HepG2 (cell line): ENCODE measurements at regions not wholly inside any gene's neighbourhood (a gene's known extent, or its start where the extent isn't known, plus 50 kb on each side); places are given as distances from the start of the nearest gene placed in this dataset.

Experiments used
- ATAC-seq: fragments of 200-7000 bp; cut with Tn5 transposase; 3 replicates; pipeline ENCODE4 v1.9.1; 2020; ENCODE audit warnings: mild to moderate bottlenecking, moderate library complexity
- BruUV-seq: library from RNA; stranded (reverse); fragments of 400-500 nt; replicated peaks from 2 replicates; lab custom pipeline; 2021; lab: Mats Ljungman, UMichigan
- CTCF ChIA-PET: fragments of 300-600 bp; formaldehyde crosslinking; extraction: SDS; loops from one replicate; lab custom pipeline; 2021; ENCODE audit warnings: low total read pairs, inconsistent platforms, low intra/inter-chr PET ratio; lab: Yijun Ruan, JAX
- POLR2A ChIA-PET: fragments of 350-600 bp; sonication (Branson Sonifier 250); formaldehyde crosslinking; loops from one replicate; lab custom pipeline; 2020; ENCODE audit warnings: antibody characterized with exemption, inconsistent platforms; lab: Yijun Ruan, JAX
- DNase-seq: peaks from one replicate; pipeline ENCODE4 v3.0.0-alpha.2; 2015; ENCODE audit warnings: low spot score
- FAIRE-seq: peaks from 3 replicates; lab custom pipeline; 2011; peaks lifted over from hg19 to GRCh38; lab: Jason Lieb, UNC
- H2AFZ ChIP-seq: one replicate; pipeline ENCODE4 v1.6.1; 2011; ENCODE audit warnings: low read length, inconsistent platforms
- H3K27ac ChIP-seq: fragments of 300-600 bp; 3 replicates; pipeline ENCODE4 v1.8.0; 2011; ENCODE audit warnings: mixed run types, mild to moderate bottlenecking, mixed read lengths, low read length, inconsistent platforms; ENCODE audit not compliant: insufficient read depth; ENCODE audit errors: extremely low read length
- H3K27me3 ChIP-seq, 2 experiments: fragments of 200-600 bp in 1 of 2; 2 replicates in 1 of 2; 3 replicates in 1 of 2; pipeline versions ENCODE4 v1.6.0 to v1.8.0; 2011; ENCODE audit warnings: low read length in 2 of 2, mild to moderate bottlenecking in 2 of 2, moderate library complexity in 2 of 2, inconsistent platforms in 1 of 2; ENCODE audit not compliant: insufficient read depth in 2 of 2, control insufficient read depth in 1 of 2
- H3K36me3 ChIP-seq, 2 experiments: fragments of 200-600 bp in 1 of 2; replicated peaks in 1 of 2; 2 replicates in 1 of 2; 3 replicates in 1 of 2; pipeline versions ENCODE4 v1.5.1 to v1.8.0; 2011; ENCODE audit warnings: low read length in 2 of 2, inconsistent platforms in 1 of 2; ENCODE audit not compliant: insufficient read depth in 2 of 2, control insufficient read depth in 1 of 2
- H3K4me1 ChIP-seq: 2 replicates; pipeline ENCODE4 v1.5.1; 2012; ENCODE audit warnings: low read length, inconsistent platforms; ENCODE audit not compliant: insufficient read depth
- H3K4me2 ChIP-seq: 2 replicates; pipeline ENCODE4 v1.6.0; 2011; ENCODE audit warnings: low read depth, low read length, inconsistent platforms
- H3K4me3 ChIP-seq, 3 experiments: fragments of 200-600 bp in 1 of 3; sonication (generic), shearing (Covaris generic) in 1 of 3; replicated peaks in 1 of 3; 2 replicates each; pipeline ENCODE4 v1.5.1; 2011 to 2016; ENCODE audit warnings: low read length in 3 of 3, inconsistent platforms in 2 of 3, low read depth in 2 of 3, mild to moderate bottlenecking in 2 of 3, control low read depth in 1 of 3, mixed read lengths in 1 of 3; ENCODE audit not compliant: insufficient read depth in 1 of 3
- H3K79me2 ChIP-seq: one replicate; pipeline ENCODE4 v1.6.1; 2011; ENCODE audit warnings: low read length, inconsistent platforms; ENCODE audit not compliant: insufficient read depth
- H3K9ac ChIP-seq: 2 replicates; pipeline ENCODE4 v1.6.0; 2011; ENCODE audit warnings: mild to moderate bottlenecking, low read depth, low read length, inconsistent platforms; ENCODE audit not compliant: insufficient read depth
- H3K9me3 ChIP-seq: 2 replicates; pipeline ENCODE4 v1.5.1; 2012; ENCODE audit warnings: mild to moderate bottlenecking, low read length
- H4K20me1 ChIP-seq: 2 replicates; pipeline ENCODE4 v1.6.0; 2011; ENCODE audit warnings: inconsistent platforms, mild to moderate bottlenecking, low read length, moderate library complexity; ENCODE audit not compliant: insufficient read depth
- CENPX ChIP-seq: sonication (generic); formaldehyde crosslinking; IDR thresholded peaks from 2 replicates; pipeline ENCODE4 v1.9.0; 2021; ENCODE audit warnings: mild to moderate bottlenecking, missing genetic modification reagents, moderate library complexity
- CHD2 ChIP-seq: IDR thresholded peaks from 2 replicates; pipeline ENCODE4 v1.6.1; 2011; ENCODE audit warnings: low read depth, low read length, improper control_type of control experiment
- FOXA1 ChIP-seq, 2 experiments: fragments of 450-650 bp in 1 of 2; sonication (generic) in 1 of 2; formaldehyde crosslinking in 1 of 2; IDR thresholded peaks; 2 replicates each; pipeline versions ENCODE4 v1.4.0 to v1.6.1; 2016 to 2020; ENCODE audit warnings: missing genetic modification reagents in 1 of 2
- NFRKB ChIP-seq: fragments of 450-650 bp; IDR thresholded peaks from 2 replicates; pipeline ENCODE4 v1.6.1; 2017
- NR1H2 ChIP-seq: sonication (generic); formaldehyde crosslinking; IDR thresholded peaks from 2 replicates; pipeline ENCODE4 v1.8.1; 2022; ENCODE audit warnings: low read depth, missing genetic modification reagents, borderline replicate concordance
- RXRA ChIP-seq: sonication (generic); formaldehyde crosslinking; IDR thresholded peaks from 2 replicates; pipeline ENCODE4 v1.5.1; 2020; ENCODE audit warnings: missing genetic modification reagents
- ZKSCAN8 ChIP-seq: IDR thresholded peaks from 2 replicates; pipeline ENCODE4 v1.6.1; 2016; ENCODE audit warnings: borderline replicate concordance, missing genetic modification reagents, missing compliant biosample characterization
- ZNF121 ChIP-seq: sonication (generic); formaldehyde crosslinking; IDR thresholded peaks from 2 replicates; pipeline ENCODE4 v1.5.0; 2020; ENCODE audit warnings: mild to moderate bottlenecking, missing genetic modification reagents
- ZNF282 ChIP-seq: fragments of 450-650 bp; IDR thresholded peaks from 2 replicates; pipeline ENCODE4 v1.6.1; 2018; ENCODE audit not compliant: partially characterized antibody
- ZNF33A ChIP-seq: sonication (generic); formaldehyde crosslinking; IDR thresholded peaks from 2 replicates; pipeline ENCODE4 v1.5.1; 2020; ENCODE audit warnings: missing genetic modification reagents, mild to moderate bottlenecking, moderate library complexity, borderline replicate concordance
- ZNF446 ChIP-seq: sonication (generic); formaldehyde crosslinking; IDR thresholded peaks from 2 replicates; pipeline ENCODE4 v1.5.0; 2020; ENCODE audit warnings: mild to moderate bottlenecking, missing genetic modification reagents
- ZNF512B ChIP-seq: sonication (generic); formaldehyde crosslinking; IDR thresholded peaks from 2 replicates; pipeline ENCODE4 v1.5.1; 2020; ENCODE audit warnings: missing genetic modification reagents, mild to moderate bottlenecking, borderline replicate concordance
- ZNF549 ChIP-seq: sonication (generic); formaldehyde crosslinking; IDR thresholded peaks from 2 replicates; pipeline ENCODE4 v1.5.0; 2020; ENCODE audit warnings: missing genetic modification reagents
- ZNF598 ChIP-seq: sonication (generic); formaldehyde crosslinking; IDR thresholded peaks from 2 replicates; pipeline ENCODE4 v1.5.1; 2020; ENCODE audit warnings: mild to moderate bottlenecking, missing genetic modification reagents, borderline replicate concordance
- WGBS: methylation state at CpG from one replicate; pipeline ENCODE4 v1.1.6; 2017; ENCODE audit warnings: low lambda C conversion rate; 5-methylcytosine and 5-hydroxymethylcytosine counted together
- in situ Hi-C: cut with HindIII; loops from 2 replicates; pipeline ENCODE4 v1.10.0; 2017; ENCODE audit warnings: low pct_unique_long_range_greater_than_20kb; ENCODE audit not compliant: extremely low pct_ligation_motif_present
- intact Hi-C: fragments of 100-400 bp; cut with micrococcal nuclease; formaldehyde crosslinking; loops from one replicate; pipeline ENCODE4 v1.10.0; 2022; ENCODE audit not compliant: unreplicated experiment
- TF ChIP-seq, protein P1 (sequence below): sonication (generic); formaldehyde crosslinking; IDR thresholded peaks from 2 replicates; pipeline ENCODE4 v1.5.1; 2020; ENCODE audit warnings: missing genetic modification reagents, mild to moderate bottlenecking, borderline replicate concordance
- TF ChIP-seq, protein P2 (sequence below): sonication (generic); formaldehyde crosslinking; IDR thresholded peaks from 2 replicates; pipeline ENCODE4 v1.4.0; 2020; ENCODE audit warnings: missing genetic modification reagents

DNA sequence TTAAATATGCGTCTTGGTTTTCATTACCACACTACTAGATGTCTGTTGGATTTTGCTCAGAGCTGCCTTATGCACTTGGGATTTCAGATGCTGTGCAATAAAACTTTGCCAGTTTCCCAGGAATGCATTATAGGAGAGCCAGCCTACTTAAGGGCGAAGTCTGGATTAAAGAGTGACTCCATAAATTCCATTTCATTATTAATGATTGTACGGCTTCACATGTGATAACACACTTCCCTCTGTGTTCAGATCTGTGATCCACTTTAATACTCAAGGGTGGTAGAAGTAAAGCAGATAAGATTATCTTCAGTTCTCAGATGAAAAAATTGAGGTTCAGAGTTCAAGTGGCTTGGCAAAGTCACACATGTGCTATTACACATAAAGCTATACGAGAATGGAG is 110.2 kb downstream of the C11orf91 start:
- H3K4me2 ChIP-seq = no peak overlapping the region
- ATAC-seq (no peak), DNase-seq (no peak), FAIRE-seq (no peak)
- H3K36me3 ChIP-seq = no peaks in the 10 kb centered on the region
- H3K79me2 ChIP-seq = no peaks in the 10 kb centered on the region
- no peaks in the 10 kb centered on the region for H3K9me3 ChIP-seq
- peaks cover 0 to 3% of the 10 kb centered on the region in 2 experiments; a peak in 2 of 5 replicates for H3K27me3 ChIP-seq
- no peak overlapping the region for H3K4me3 ChIP-seq
- no peak overlapping the region for H3K27ac ChIP-seq
- no peak for TF ChIP-seq NFRKB
- TF ChIP-seq, protein P1, sequence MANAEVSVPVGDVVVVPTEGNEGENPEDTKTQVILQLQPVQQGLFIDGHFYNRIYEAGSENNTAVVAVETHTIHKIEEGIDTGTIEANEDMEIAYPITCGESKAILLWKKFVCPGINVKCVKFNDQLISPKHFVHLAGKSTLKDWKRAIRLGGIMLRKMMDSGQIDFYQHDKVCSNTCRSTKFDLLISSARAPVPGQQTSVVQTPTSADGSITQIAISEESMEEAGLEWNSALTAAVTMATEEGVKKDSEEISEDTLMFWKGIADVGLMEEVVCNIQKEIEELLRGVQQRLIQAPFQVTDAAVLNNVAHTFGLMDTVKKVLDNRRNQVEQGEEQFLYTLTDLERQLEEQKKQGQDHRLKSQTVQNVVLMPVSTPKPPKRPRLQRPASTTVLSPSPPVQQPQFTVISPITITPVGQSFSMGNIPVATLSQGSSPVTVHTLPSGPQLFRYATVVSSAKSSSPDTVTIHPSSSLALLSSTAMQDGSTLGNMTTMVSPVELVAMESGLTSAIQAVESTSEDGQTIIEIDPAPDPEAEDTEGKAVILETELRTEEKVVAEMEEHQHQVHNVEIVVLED = no peak
- no peak for TF ChIP-seq ZNF512B (CRISPR knock-in tag)
- no peak for TF ChIP-seq ZNF549 (CRISPR knock-in tag)
- no peak for TF ChIP-seq CHD2
- TF ChIP-seq ZNF282 = no peak
- no peak for TF ChIP-seq CENPX
- no peak for TF ChIP-seq ZNF121 (CRISPR knock-in tag)
- no peak for TF ChIP-seq ZNF598 (CRISPR knock-in tag)
- TF ChIP-seq ZNF446 = no peak
- no peak for TF ChIP-seq ZKSCAN8 (CRISPR knock-in tag)
- TF ChIP-seq NR1H2 = no peak
- TF ChIP-seq, protein P2, sequence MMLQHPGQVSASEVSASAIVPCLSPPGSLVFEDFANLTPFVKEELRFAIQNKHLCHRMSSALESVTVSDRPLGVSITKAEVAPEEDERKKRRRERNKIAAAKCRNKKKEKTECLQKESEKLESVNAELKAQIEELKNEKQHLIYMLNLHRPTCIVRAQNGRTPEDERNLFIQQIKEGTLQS (CRISPR knock-in tag) = no peak
- TF ChIP-seq RXRA (CRISPR knock-in tag) = no peak
- TF ChIP-seq ZNF33A = no peak
- no peak for TF ChIP-seq FOXA1 (IDR thresholded peaks at IDR 0.05)
- TF ChIP-seq FOXA1 (CRISPR knock-in tag; IDR thresholded peaks at IDR 0.05) = no peak
- no peak overlapping the region for H2AFZ ChIP-seq
- 17% methylated on average over 4 of the region's 4 CpGs for WGBS
- BruUV-seq = no TSS peak
- H4K20me1 ChIP-seq = no peaks in the 10 kb centered on the region
- ChIA-PET CTCF (no interaction called here), POLR2A (no interaction called here)
- intact Hi-C loops (no loop called here), in situ Hi-C loops (no loop called here)
- H3K9ac ChIP-seq = no peak overlapping the region
- no peaks in the 10 kb centered on the region for H3K4me1 ChIP-seq
